Fibroblast of mammary gland (primary cell): ENCODE measurements at regions not wholly inside any gene's neighbourhood (a gene's known extent, or its start where the extent isn't known, plus 50 kb on each side); places are given as distances from the start of the nearest gene placed in this dataset.

Source experiments
- DNase-seq: peaks from one replicate; pipeline ENCODE4 v3.0.0-alpha.2; 2010; ENCODE audit warnings: low read depth
- H3K4me3 ChIP-seq: 2 replicates; pipeline ENCODE4 v1.5.1; 2011; ENCODE audit warnings: low read depth, mild to moderate bottlenecking, low read length, moderate library complexity; ENCODE audit not compliant: control insufficient read depth
- CTCF ChIP-seq: conservative IDR thresholded peaks from 2 replicates; pipeline ENCODE4 v1.5.1; 2011; ENCODE audit warnings: low read depth, low read length, inconsistent platforms; ENCODE audit not compliant: control insufficient read depth, insufficient read depth

DNA sequence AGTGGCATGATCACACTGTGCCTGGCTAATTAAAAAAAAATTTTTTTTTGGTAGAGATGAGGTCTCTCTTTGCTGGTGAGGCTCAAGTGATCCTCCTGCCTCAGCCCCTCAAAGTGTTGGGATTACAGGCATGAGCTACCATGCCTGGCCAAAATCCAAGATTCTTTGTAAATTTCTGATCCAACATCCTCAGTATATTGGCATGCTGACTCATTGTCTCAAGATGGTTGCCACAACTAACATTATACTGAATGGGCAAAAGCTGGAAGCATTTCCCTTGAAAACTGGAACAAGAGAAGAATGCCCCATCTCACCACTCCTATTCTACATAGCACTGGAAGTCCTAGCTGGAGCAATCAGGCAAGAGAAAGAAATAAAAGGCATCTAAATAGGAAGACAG, 100.0 kb downstream of the KLF5 start:
- H3K4me3 ChIP-seq, result no peak overlapping the region
- peak; percentile 45 for DNase-seq
- no peak for TF ChIP-seq CTCF

GRCh38 chr13:73157031-73157430, 98.2 kb downstream of the KLF5 start:
- DNase-seq, result no peak
- no peak for TF ChIP-seq CTCF
- H3K4me3 ChIP-seq, result no peak overlapping the region

DNA sequence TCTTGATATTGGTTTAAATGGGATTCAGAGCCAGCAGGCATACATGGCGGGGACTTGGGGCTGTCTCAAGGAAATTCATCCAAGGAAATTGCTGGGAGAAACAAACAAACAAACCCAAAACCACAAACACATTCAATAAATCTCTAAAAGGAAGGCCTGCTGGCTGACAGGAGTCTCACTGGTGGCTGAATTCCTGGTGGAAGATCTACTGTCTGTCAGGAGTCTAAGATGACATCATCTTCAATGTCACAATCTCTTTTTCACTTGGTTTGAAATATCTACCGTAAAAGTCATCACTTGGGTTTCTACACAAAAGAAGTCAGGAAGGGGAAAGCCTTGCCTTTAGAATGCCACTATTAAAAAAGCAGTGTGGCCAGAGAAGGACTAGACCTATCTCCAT, 87.9 kb downstream of the KLF5 start:
- H3K4me3 ChIP-seq, result no peak overlapping the region
- peak; percentile 13 for DNase-seq
- no peak for TF ChIP-seq CTCF

GRCh38 chr13:73142071-73142470, 83.3 kb downstream of the KLF5 start:
- no peak for TF ChIP-seq CTCF
- no peak overlapping the region for H3K4me3 ChIP-seq
- DNase-seq, result no peak

GRCh38 chr13:73141292-73141771, 82.5 kb downstream of the KLF5 start:
- no peak overlapping the region for H3K4me3 ChIP-seq
- no peak for TF ChIP-seq CTCF
- DNase-seq, result no peak

DNA sequence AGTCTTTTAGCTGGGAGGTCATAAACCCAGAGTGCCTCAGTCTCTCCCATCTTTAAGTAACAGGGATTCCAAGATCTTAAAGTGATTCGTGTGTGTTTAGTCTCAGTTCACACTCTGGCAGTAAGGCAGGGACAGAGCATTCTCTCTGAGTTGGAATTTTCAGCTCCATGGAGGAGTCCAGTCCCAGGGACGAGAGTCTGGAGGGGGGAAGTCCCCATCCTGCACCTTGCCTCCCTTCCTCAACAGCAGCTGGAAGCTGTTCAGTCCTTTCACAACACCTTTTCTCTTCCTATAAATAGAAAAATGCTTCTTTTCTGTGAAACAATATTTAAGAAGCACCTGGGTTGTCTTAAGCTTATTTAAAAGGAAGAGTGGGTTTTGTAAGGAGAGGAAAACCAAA, 82.0 kb downstream of the KLF5 start:
- H3K4me3 ChIP-seq, result no peak overlapping the region
- no peak for TF ChIP-seq CTCF
- no peak for DNase-seq
